ENCODE measurements at regions not wholly inside any gene's neighbourhood (a gene's known extent, or its start where the extent isn't known, plus 50 kb on each side); places are given as distances from the start of the nearest gene placed in this dataset.

- Histone ChIP-seq H3K27ac (no peak overlapping the region), H3K27me3 (no peaks in the 10 kb centered on the region), H3K9me3 (no peaks in the 10 kb centered on the region), H3K4me3 (no peak overlapping the region), H3K4me1 (no peaks in the 10 kb centered on the region), H3K36me3 (no peaks in the 10 kb centered on the region)
- intact Hi-C loops (cut with DNase I; ENCODE audit: low total_unique reads) = no loop called here
- no peak for DNase-seq (ENCODE audit: low spot score in 2 of 2)
- no peak for TF ChIP-seq POLR2AphosphoS5 (IDR thresholded peaks at IDR 0.05)
- TF ChIP-seq CTCF (IDR thresholded peaks at IDR 0.05) = no peak
- TF ChIP-seq POLR2A (IDR thresholded peaks at IDR 0.05) = no peak
Observed at GRCh38 chr5:136425921-136426320, 60.6 kb upstream of the TRPC7 start.

- TF ChIP-seq POLR2A (IDR thresholded peaks at IDR 0.05) (no peak), CTCF (IDR thresholded peaks at IDR 0.05) (peak in 2 of 3 donors; percentile 23 to 38)
- no peaks in the 10 kb centered on the region for H3K36me3 ChIP-seq
- H3K4me1 ChIP-seq = no peaks in the 10 kb centered on the region
- peak in 1 of 2 donors; percentile 63 for DNase-seq (ENCODE audit: low spot score in 2 of 2)
- no peaks in the 10 kb centered on the region for H3K27me3 ChIP-seq
- H3K27ac ChIP-seq = no peak overlapping the region
- no peaks in the 10 kb centered on the region for H3K9me3 ChIP-seq
- intact Hi-C loops (cut with DNase I; ENCODE audit: low total_unique reads) = no loop called here
- H3K4me3 ChIP-seq = no peak overlapping the region
Observed at GRCh38 chr5:136424835-136425584, 59.7 kb upstream of the TRPC7 start.

GRCh38 chr5:136423944-136424606 lies 58.7 kb upstream of the TRPC7 start:
- intact Hi-C loops (cut with DNase I; ENCODE audit: low total_unique reads) = no loop called here
- no peak overlapping the region for H3K4me3 ChIP-seq
- H3K9me3 ChIP-seq = no peaks in the 10 kb centered on the region
- no peaks in the 10 kb centered on the region for H3K27me3 ChIP-seq
- H3K4me1 ChIP-seq = no peaks in the 10 kb centered on the region
- TF ChIP-seq CTCF (IDR thresholded peaks at IDR 0.05) (no peak), POLR2A (IDR thresholded peaks at IDR 0.05) (no peak)
- H3K27ac ChIP-seq = no peak overlapping the region
- no peaks in the 10 kb centered on the region for H3K36me3 ChIP-seq
- no peak for DNase-seq (ENCODE audit: low spot score in 2 of 2)

GRCh38 chr5:136420168-136420898 lies 55.0 kb upstream of the TRPC7 start:
- intact Hi-C loops (cut with DNase I; ENCODE audit: low total_unique reads) = no loop called here

GRCh38 chr5:136418301-136418700 lies 53.0 kb upstream of the TRPC7 start:
- TF ChIP-seq POLR2AphosphoS5 (IDR thresholded peaks at IDR 0.05) = no peak
- no peak for TF ChIP-seq POLR2A (IDR thresholded peaks at IDR 0.05)
- TF ChIP-seq CTCF (IDR thresholded peaks at IDR 0.05) = no peak
- Histone ChIP-seq H3K27me3 (no peaks in the 10 kb centered on the region), H3K9me3 (no peaks in the 10 kb centered on the region), H3K36me3 (no peaks in the 10 kb centered on the region), H3K4me3 (no peak overlapping the region), H3K4me1 (no peaks in the 10 kb centered on the region), H3K27ac (no peak overlapping the region)
- intact Hi-C loops (cut with DNase I; ENCODE audit: low total_unique reads) = no loop called here
- no peak for DNase-seq (ENCODE audit: low spot score in 2 of 2)

More at GRCh38 chr5:136420168-136420898, 55.0 kb upstream of the TRPC7 start:
- no peaks in the 10 kb centered on the region for H3K27me3 ChIP-seq
- H3K4me3 ChIP-seq = no peak overlapping the region
- H3K9me3 ChIP-seq = no peaks in the 10 kb centered on the region
- TF ChIP-seq POLR2AphosphoS5 (IDR thresholded peaks at IDR 0.05) = no peak
- no peaks in the 10 kb centered on the region for H3K4me1 ChIP-seq
- no peak for DNase-seq (ENCODE audit: low spot score in 2 of 2)
- no peak overlapping the region for H3K27ac ChIP-seq
- no peaks in the 10 kb centered on the region for H3K36me3 ChIP-seq
